GM21390 (cell line): ENCODE measurements at regions not wholly inside any gene's neighbourhood (a gene's known extent, or its start where the extent isn't known, plus 50 kb on each side); places are given as distances from the start of the nearest gene placed in this dataset.
"Not testable (repeated sequence)": the region's sequence is repeated elsewhere in the genome, so short reads cannot be mapped to it uniquely, and the experiment has no call there.

Source experiments
- ATAC-seq: cut with Tn5 transposase; IDR thresholded peaks from one replicate; pipeline ENCODE4 v1.9.1; 2021; ENCODE audit not compliant: unreplicated experiment

DNA sequence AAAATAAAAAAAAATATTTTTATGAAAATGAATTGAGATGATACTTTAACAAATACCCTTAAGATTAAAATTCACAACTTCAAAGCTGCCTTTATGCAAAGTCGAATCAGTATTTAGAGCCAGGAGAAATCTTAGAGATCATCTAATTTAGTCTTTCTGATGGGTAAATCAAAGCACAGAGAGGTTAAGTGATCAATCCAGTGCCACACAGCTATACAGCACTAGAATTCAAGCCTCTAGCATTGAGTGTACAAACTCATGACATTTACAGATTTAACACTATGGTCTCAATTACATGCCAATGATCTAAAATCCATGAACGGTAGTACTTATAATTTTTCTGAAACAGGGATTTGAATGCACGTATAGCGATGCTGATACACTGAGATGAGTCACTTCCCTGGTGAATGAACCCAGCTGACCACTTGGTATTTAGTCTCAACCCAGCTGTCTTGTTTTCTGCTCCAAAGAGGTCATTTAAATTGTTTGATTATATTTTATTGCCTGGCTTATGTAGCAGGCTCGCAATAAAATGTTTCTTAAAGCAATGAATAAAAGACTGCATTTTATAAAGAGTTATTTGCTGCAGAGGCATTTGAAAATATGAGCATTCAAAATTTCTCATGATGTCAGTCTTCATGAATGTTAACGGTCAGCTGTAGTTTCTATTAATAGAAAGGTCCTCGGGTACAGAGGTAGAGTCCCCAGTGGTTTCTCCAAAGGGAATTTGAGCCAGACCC lies 152.4 kb upstream of the PRICKLE1 start:
- ATAC-seq: no peak

- ATAC-seq: no peak
Observed at GRCh38 chr12:42741091-42741490, 151.5 kb upstream of the PRICKLE1 start.

GRCh38 chr12:42737398-42737797 lies 147.9 kb upstream of the PRICKLE1 start:
- no peak for ATAC-seq

DNA sequence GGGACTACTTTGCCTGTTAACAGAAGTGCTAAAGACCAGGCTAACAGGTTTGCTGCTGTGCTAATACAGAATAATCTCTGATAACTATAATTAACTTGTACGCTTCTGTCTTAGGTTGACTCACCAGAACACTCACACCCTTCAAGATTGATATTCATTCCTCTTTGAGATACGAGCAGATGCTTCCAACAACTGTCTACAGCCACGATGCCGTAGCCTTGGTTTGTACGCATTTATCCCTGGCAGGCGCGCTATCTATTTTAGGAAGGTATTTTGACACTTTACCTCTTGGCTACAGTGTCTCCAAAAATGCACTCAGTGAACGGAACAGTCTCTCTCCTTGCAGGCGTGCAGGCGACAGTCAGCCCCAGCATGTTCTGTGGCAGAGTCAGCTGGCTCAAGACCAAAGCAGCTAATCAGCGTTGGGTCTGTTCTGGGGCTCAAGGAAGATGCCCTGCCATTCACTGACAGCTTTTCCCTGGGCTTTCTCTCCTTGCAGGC lies 146.4 kb upstream of the PRICKLE1 start:
- ATAC-seq: no peak

DNA sequence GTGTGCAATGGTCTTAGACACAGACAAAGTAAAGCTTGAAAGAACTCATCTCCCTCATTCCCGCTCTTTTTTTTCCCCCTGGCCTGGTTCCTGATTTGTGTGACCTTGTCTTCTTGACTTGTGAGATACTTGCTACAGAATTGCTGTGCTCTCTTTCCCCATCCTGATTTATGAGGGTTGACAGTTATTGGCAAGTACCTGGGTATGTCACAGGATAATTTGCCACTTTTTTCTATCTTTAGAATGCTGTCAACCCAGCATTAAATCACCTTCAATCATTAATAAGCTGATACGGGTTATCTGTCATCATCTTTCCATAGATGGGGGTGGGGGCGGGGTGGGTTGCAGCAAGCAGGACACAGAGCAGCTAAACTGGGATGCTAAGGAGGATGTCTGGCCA lies 144.4 kb upstream of the PRICKLE1 start:
- ATAC-seq: no peak

- no peak for ATAC-seq
Observed at GRCh38 chr12:42732908-42733411, 143.4 kb upstream of the PRICKLE1 start.

- no peak for ATAC-seq
Observed at GRCh38 chr12:42730291-42730690, 140.7 kb upstream of the PRICKLE1 start.

DNA sequence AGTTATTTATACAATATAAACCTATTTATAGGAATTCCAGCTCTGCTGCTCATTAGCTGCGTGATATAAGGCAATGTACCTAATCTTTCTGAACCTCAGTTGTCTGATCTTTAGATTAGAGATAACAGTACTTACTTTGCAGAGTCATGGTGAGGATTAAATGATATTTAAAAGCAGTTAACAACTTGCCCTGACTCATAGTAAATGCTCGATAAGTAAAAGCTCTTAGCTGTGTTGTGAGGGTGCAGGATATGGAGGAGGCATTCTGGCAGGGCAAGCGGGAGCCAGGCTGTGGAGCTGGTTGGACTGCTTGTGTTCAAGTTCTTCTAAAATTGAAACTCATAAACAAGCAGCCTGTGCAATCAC lies 140.0 kb upstream of the PRICKLE1 start:
- ATAC-seq: no peak

DNA sequence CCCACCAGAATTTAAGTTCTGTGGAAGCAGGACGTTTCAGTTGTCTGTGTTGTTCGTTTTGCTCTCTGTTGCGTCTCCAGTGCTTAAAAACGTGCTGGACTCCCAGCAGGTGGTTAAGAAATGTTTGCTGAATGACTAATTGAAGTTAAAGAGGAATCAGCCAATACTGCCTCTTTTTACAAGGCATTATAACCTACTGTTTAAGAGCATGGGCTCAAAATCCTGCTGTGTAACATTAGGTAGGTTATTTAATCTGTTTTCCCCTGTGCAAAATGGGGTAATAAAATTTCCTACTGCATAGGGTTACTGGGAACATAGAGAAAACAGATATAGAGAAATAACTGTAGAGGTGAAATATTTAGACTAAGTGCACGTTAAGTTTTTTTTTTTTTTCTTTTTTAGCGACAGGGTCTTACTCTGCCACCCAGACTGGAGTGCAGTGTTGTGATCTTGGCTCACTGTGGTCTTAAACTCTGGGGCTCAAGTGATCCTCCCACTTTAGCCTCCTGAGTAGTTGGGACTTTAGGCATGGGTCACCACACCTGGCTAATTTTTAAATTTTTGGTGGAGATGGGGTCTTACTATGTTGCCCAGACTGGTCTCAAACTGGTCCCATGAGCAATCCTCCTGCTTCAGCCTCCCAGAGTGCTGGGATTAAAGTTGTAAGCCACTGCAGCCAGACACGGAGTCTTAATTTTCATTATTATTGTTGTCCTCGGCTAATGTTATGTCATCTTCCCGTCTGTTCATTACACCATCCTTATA lies 139.4 kb upstream of the PRICKLE1 start:
- no peak for ATAC-seq

DNA sequence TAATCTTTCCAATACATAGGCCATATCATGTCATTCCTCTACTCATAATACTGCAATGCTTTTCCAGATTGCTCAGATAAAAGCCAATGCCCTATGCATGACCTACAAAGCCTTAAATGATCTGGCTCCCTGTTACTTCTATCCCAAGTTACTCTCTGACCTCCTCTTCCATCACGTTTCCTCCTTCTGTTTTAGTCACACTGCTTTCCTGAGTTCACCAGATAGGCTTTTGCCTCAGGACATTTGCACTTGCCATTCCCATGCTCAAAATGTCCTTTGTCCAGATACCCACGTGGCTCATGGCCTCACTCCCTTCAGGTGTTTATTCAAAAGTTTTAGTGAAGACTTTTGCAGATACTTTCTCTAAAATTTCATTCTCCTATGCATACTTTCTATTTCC lies 138.7 kb upstream of the PRICKLE1 start:
- ATAC-seq: no peak

DNA sequence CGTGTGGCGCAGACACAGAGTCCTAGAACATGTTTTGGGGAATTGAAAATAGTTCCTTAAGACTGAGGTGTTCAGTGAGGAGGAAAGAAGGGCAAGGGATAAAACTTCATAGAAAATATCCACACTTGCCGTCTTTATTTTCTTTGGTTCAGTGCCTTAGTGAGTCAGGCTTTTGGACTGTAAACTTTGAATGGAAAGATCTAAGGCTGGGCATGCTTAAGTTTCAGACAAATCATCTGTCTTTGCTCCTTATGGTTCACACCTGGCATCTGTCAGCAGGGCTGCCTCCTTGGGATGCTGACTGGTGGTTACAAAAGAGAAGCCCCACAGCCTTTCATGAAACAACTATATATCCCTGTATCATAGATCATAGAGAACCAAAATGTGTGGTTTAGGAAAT lies 136.3 kb upstream of the PRICKLE1 start:
- ATAC-seq: no peak

- ATAC-seq: no peak
Observed at GRCh38 chr12:42716491-42716891, 126.9 kb upstream of the PRICKLE1 start.

DNA sequence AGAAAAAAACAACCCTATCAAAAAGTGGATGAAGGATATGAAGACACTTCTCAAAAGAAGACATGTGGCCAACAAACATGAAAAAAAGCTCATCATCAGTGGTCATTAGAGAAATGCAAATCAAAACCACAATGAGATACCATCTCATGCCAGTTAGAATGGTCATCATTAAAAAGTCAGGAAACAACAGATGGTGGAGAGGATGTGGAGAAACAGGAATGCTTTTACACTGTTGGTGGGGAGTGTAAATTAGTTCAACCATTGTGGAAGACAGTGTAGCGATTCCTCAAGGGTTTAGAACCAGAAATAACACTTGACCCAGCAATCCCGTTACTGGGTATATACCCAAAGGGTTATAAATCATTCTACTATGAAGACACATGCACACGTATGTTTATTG lies 124.0 kb upstream of the PRICKLE1 start:
- ATAC-seq: not testable (repeated sequence)

GRCh38 chr12:42708374-42708773 lies 118.8 kb upstream of the PRICKLE1 start:
- not testable (repeated sequence) for ATAC-seq

GRCh38 chr12:42707312-42708226 lies 118.0 kb upstream of the PRICKLE1 start:
- no peak for ATAC-seq

- no peak for ATAC-seq
Observed at GRCh38 chr12:42706321-42706720, 116.8 kb upstream of the PRICKLE1 start.

GRCh38 chr12:42705863-42706262 lies 116.3 kb upstream of the PRICKLE1 start:
- ATAC-seq: no peak

DNA sequence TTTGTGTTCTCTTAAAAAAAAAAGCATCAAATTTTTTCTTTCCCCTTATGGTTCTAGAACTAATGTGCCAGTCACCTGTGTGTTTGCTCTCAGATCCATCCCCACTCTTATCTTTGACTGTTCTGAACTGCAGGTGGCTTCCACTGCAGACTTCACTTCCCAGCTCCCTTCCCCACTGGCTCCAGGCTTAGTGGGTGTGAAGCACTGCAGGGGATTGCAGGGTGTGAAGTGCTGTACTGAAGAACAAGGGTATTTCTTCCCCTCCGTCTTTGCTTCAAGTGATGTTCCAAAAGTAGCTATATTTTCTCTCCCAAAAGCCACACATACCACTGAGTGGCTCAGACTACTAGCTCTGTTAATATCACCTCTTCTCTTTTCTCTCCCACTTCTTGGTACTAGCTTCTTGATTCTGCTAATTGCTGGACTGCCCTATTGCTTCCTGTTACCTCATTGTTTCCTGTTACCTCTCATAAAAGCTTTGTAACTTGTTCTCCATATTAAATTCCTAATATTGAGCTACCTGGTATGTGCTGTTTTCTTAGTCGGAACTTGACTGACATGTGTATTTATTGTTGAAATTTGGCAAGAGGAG lies 115.4 kb upstream of the PRICKLE1 start:
- no peak for ATAC-seq

- no peak for ATAC-seq
Observed at GRCh38 chr12:42704340-42704739, 114.8 kb upstream of the PRICKLE1 start.

DNA sequence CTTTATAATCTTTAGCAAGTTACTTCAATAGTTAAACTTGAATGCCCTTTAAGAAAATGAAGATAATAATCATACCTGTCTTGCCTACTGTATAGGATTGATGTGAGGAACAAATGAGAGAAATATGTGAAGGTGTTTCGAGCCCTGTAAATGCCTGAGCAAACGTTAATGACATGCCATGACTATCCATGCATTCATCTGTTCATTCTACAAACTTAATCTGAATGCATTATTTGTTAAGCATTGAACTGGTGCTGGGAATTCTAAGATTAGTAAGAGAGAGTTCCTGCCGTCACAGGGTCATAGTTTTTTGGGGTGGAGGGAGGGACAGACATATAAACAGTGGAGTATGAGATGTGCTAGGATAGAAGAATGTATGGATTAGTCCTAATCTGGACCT lies 111.5 kb upstream of the PRICKLE1 start:
- no peak for ATAC-seq

DNA sequence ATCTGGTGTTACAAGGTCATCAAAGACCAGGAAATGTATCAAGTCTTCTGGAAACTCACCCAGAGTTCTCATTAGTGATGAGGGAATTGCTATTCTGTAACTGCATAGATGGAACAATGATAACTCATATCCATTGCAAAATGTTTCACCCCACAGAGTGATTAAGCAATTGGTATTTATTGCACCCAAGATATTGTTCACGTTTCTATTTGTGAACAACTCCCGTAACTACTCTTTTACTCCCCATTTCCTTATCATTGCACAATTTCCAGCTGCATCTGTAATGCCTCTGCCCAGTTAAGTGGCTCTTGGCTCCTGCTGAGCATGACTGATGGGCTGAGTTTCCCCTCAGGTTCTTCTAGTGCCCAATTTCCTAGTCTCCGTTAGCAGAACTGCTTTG lies 108.7 kb upstream of the PRICKLE1 start:
- no peak for ATAC-seq
